HepG2 (cell line): ENCODE measurements at regions not wholly inside any gene's neighbourhood (a gene's known extent, or its start where the extent isn't known, plus 50 kb on each side); places are given as distances from the start of the nearest gene placed in this dataset.

Experiments used
- MXI1 ChIP-seq: IDR thresholded peaks from 3 replicates; pipeline ENCODE4 v1.6.1; 2012; ENCODE audit warnings: low read depth, low read length, inconsistent platforms, borderline replicate concordance
- RAD51 ChIP-seq: fragments of 450-650 bp; IDR thresholded peaks from 2 replicates; pipeline ENCODE4 v1.6.1; 2016; ENCODE audit warnings: borderline replicate concordance
- ZBTB1 ChIP-seq: sonication (generic); formaldehyde crosslinking; IDR thresholded peaks from 2 replicates; pipeline ENCODE4 v1.4.0; 2020; ENCODE audit warnings: missing genetic modification reagents, borderline replicate concordance
- TF ChIP-seq, protein P1 (sequence below): sonication (generic); formaldehyde crosslinking; IDR thresholded peaks from 2 replicates; pipeline ENCODE4 v1.5.0; 2020; ENCODE audit warnings: mild to moderate bottlenecking, missing genetic modification reagents, moderate library complexity
- TF ChIP-seq, protein P2 (sequence below): sonication (generic); formaldehyde crosslinking; IDR thresholded peaks from 2 replicates; pipeline ENCODE4 v1.4.0; 2020; ENCODE audit warnings: missing genetic modification reagents, mild to moderate bottlenecking, borderline replicate concordance

DNA sequence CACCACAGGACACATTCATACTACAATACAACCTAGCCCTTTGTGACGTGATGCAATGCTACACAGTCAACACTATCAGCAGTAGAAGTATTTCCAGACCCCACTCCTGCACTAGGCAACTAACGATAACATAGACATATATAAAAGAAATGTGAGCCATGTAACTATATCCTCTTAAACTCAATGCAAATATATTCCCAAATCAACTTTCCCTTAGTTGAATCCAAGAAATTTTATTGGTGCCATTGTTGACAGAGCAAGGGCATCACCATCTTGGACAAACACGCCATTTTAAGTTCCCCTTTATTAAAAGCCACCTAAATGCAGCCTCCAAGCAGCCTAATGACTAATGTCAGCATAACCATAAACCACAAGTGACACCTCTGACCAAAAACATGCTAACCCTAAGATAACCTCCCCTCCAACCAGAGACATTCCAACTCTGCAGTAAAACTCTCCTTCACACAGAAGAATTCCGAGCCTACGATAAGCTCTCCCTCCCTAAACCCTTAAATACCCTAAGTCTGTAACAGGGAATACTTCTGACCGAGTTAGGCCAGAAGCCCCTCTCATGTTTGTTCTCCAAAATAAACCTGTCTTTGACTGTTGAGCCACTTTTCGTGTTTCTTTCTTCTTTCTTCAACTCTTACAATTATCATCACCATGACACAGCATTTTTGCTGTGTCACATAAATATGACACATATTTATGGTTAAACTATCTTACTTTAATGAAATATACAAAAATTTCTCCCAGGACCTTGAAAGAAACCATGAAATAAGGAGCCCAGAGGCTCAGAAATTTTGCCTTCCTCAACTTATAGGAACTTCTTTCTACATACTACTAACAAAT is 1497.8 kb downstream of the EFNA5 start:
- TF ChIP-seq, protein P1, sequence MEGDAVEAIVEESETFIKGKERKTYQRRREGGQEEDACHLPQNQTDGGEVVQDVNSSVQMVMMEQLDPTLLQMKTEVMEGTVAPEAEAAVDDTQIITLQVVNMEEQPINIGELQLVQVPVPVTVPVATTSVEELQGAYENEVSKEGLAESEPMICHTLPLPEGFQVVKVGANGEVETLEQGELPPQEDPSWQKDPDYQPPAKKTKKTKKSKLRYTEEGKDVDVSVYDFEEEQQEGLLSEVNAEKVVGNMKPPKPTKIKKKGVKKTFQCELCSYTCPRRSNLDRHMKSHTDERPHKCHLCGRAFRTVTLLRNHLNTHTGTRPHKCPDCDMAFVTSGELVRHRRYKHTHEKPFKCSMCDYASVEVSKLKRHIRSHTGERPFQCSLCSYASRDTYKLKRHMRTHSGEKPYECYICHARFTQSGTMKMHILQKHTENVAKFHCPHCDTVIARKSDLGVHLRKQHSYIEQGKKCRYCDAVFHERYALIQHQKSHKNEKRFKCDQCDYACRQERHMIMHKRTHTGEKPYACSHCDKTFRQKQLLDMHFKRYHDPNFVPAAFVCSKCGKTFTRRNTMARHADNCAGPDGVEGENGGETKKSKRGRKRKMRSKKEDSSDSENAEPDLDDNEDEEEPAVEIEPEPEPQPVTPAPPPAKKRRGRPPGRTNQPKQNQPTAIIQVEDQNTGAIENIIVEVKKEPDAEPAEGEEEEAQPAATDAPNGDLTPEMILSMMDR (CRISPR knock-in tag) = no peak
- TF ChIP-seq, protein P2, sequence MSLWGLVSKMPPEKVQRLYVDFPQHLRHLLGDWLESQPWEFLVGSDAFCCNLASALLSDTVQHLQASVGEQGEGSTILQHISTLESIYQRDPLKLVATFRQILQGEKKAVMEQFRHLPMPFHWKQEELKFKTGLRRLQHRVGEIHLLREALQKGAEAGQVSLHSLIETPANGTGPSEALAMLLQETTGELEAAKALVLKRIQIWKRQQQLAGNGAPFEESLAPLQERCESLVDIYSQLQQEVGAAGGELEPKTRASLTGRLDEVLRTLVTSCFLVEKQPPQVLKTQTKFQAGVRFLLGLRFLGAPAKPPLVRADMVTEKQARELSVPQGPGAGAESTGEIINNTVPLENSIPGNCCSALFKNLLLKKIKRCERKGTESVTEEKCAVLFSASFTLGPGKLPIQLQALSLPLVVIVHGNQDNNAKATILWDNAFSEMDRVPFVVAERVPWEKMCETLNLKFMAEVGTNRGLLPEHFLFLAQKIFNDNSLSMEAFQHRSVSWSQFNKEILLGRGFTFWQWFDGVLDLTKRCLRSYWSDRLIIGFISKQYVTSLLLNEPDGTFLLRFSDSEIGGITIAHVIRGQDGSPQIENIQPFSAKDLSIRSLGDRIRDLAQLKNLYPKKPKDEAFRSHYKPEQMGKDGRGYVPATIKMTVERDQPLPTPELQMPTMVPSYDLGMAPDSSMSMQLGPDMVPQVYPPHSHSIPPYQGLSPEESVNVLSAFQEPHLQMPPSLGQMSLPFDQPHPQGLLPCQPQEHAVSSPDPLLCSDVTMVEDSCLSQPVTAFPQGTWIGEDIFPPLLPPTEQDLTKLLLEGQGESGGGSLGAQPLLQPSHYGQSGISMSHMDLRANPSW (CRISPR knock-in tag) = no peak
- TF ChIP-seq ZBTB1 (CRISPR knock-in tag) (no peak), MXI1 (no peak), RAD51 (no peak)
